OCI-LY1 (cell line): ENCODE measurements at regions not wholly inside any gene's neighbourhood (a gene's known extent, or its start where the extent isn't known, plus 50 kb on each side); places are given as distances from the start of the nearest gene placed in this dataset.

ENCODE experiments used
- CTCF ChIP-seq: fragments of 200-600 bp; sonication (generic), shearing (Covaris generic); IDR thresholded peaks from 2 replicates; pipeline ENCODE4 v1.5.1; 2017; ENCODE audit warnings: mild to moderate bottlenecking, antibody characterized with exemption, low read length, moderate library complexity, mixed read lengths
- EZH2 ChIP-seq: fragments of 200-600 bp; sonication (generic), shearing (Covaris generic); IDR thresholded peaks from 2 replicates; pipeline ENCODE4 v1.8.0; 2017; ENCODE audit warnings: borderline replicate concordance, mixed run types, mild to moderate bottlenecking, antibody characterized with exemption, low read length, moderate library complexity, mixed read lengths

GRCh38 chr15:77715051-77715450 is 82.3 kb upstream of the LINGO1 start:
- TF ChIP-seq CTCF (no peak), EZH2 (no peak)
